NB4 (cell line): ENCODE measurements at regions not wholly inside any gene's neighbourhood (a gene's known extent, or its start where the extent isn't known, plus 50 kb on each side); places are given as distances from the start of the nearest gene placed in this dataset.

Source experiments
- DNase-seq: peaks from one replicate; pipeline ENCODE4 v3.0.0; 2010; ENCODE audit warnings: low read depth
- H3K4me3 ChIP-seq: one replicate; pipeline ENCODE4 v1.5.1; 2011; ENCODE audit warnings: mild to moderate bottlenecking, low read depth, low read length, moderate library complexity
- MYC ChIP-seq: IDR thresholded peaks from 2 replicates; pipeline ENCODE4 v1.6.1; 2011; ENCODE audit warnings: low read depth, low read length
- POLR2A ChIP-seq: IDR thresholded peaks from 2 replicates; pipeline ENCODE4 v1.6.1; 2011; ENCODE audit warnings: mild to moderate bottlenecking; ENCODE audit not compliant: insufficient read length; ENCODE audit errors: extremely low read depth
- TF ChIP-seq, protein P1 (sequence below): IDR thresholded peaks from 2 replicates; pipeline ENCODE4 v1.6.1; 2011; ENCODE audit warnings: low read depth, low read length
- TF ChIP-seq, protein P2 (sequence below): IDR thresholded peaks from one replicate; pipeline ENCODE4 v1.5.1; 2012; ENCODE audit warnings: low read depth, low read length

GRCh38 chr11:32333320-32333991 is 101.9 kb downstream of the WT1 start:
- no peak overlapping the region for H3K4me3 ChIP-seq
- no peak for DNase-seq
- TF ChIP-seq POLR2A = no peak
- TF ChIP-seq, protein P1, sequence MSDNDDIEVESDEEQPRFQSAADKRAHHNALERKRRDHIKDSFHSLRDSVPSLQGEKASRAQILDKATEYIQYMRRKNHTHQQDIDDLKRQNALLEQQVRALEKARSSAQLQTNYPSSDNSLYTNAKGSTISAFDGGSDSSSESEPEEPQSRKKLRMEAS = no peak
- TF ChIP-seq, protein P2, sequence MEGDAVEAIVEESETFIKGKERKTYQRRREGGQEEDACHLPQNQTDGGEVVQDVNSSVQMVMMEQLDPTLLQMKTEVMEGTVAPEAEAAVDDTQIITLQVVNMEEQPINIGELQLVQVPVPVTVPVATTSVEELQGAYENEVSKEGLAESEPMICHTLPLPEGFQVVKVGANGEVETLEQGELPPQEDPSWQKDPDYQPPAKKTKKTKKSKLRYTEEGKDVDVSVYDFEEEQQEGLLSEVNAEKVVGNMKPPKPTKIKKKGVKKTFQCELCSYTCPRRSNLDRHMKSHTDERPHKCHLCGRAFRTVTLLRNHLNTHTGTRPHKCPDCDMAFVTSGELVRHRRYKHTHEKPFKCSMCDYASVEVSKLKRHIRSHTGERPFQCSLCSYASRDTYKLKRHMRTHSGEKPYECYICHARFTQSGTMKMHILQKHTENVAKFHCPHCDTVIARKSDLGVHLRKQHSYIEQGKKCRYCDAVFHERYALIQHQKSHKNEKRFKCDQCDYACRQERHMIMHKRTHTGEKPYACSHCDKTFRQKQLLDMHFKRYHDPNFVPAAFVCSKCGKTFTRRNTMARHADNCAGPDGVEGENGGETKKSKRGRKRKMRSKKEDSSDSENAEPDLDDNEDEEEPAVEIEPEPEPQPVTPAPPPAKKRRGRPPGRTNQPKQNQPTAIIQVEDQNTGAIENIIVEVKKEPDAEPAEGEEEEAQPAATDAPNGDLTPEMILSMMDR = no peak
- no peak for TF ChIP-seq MYC

DNA sequence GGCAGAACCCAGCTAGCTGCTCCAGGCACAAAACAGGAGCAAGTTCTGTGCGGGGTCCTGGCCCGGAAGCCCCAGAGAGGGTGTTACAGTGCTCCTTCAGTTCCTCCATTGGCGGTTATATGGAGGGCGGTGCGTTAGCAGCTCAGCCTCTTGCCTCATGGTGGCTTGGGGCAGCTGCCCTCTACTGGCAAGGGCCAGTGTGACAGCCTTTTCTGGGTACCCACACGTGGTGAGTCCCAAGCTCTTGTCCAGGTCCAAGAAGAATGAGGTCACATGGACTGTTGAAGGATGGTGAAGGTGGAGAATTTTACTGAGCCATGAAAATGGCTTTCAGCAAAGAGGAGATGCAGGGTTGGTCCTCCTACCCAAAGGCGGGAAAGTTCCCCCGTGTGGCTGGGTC is 100.5 kb downstream of the WT1 start:
- DNase-seq = peak; percentile 24
- no peak overlapping the region for H3K4me3 ChIP-seq
- TF ChIP-seq, protein P2 = peak; percentile 18
- no peak for TF ChIP-seq POLR2A
